CD14-positive monocyte (primary cell): ENCODE measurements at regions not wholly inside any gene's neighbourhood (a gene's known extent, or its start where the extent isn't known, plus 50 kb on each side); places are given as distances from the start of the nearest gene placed in this dataset.

Experiments
- DNase-seq, 3 donors: peaks; one replicate each; pipeline ENCODE4 v3.0.0-alpha.2; 2011 to 2022
- H2AFZ ChIP-seq: 2 replicates; pipeline ENCODE4 v1.6.0; 2012; ENCODE audit warnings: mild to moderate bottlenecking, low read depth, low read length, inconsistent platforms; ENCODE audit not compliant: insufficient read depth, poor library complexity, severe bottlenecking
- H3K27ac ChIP-seq, 2 donors: 1 replicate in 1 of 2; 2 replicates in 1 of 2; pipeline ENCODE4 v1.5.1; 2012 to 2013; ENCODE audit warnings: low read length in 2 of 2, control low read depth in 1 of 2, inconsistent platforms in 1 of 2, low read depth in 1 of 2, mild to moderate bottlenecking in 1 of 2
- H3K27me3 ChIP-seq, 2 donors: one replicate each; pipeline versions ENCODE4 v1.6.0 to v1.6.1; 2011 to 2013; ENCODE audit warnings: low read length in 2 of 2; ENCODE audit not compliant: control insufficient read depth in 2 of 2, insufficient read depth in 2 of 2
- H3K36me3 ChIP-seq, 2 donors: replicated peaks in 1 of 2; 1 replicate in 1 of 2; 2 replicates in 1 of 2; pipeline versions ENCODE4 v1.5.1 to v1.6.1; 2012 to 2013; ENCODE audit warnings: low read length in 2 of 2, control low read depth in 1 of 2, inconsistent platforms in 1 of 2, mild to moderate bottlenecking in 1 of 2; ENCODE audit not compliant: insufficient read depth in 2 of 2, control insufficient read depth in 1 of 2
- H3K4me1 ChIP-seq, 2 donors: 1 replicate in 1 of 2; 2 replicates in 1 of 2; pipeline versions ENCODE4 v1.5.1 to v1.6.1; 2012 to 2013; ENCODE audit warnings: low read length in 2 of 2, control low read depth in 1 of 2, inconsistent platforms in 1 of 2, mild to moderate bottlenecking in 1 of 2, moderate library complexity in 1 of 2; ENCODE audit not compliant: insufficient read depth in 2 of 2, control insufficient read depth in 1 of 2
- H3K4me2 ChIP-seq: replicated peaks from 2 replicates; pipeline ENCODE3; 2012; ENCODE audit warnings: low read length, moderate library complexity, mild to moderate bottlenecking; ENCODE audit not compliant: poor library complexity, severe bottlenecking; ENCODE audit errors: extremely low read depth
- H3K4me3 ChIP-seq, 3 experiments: fragments of 200-600 bp in 1 of 3; sonication (generic) in 1 of 3; replicated peaks in 1 of 3; 1 replicate in 2 of 3; 2 replicates in 1 of 3; pipeline ENCODE4 v1.5.1; 2011 to 2013; ENCODE audit warnings: low read length in 3 of 3, mild to moderate bottlenecking in 3 of 3, control low read depth in 2 of 3, low read depth in 2 of 3, inconsistent platforms in 1 of 3, moderate library complexity in 1 of 3
- H3K79me2 ChIP-seq: 2 replicates; pipeline ENCODE4 v1.6.0; 2012; ENCODE audit warnings: mild to moderate bottlenecking, control low read depth, inconsistent platforms, low read length, moderate library complexity; ENCODE audit not compliant: insufficient read depth
- H3K9ac ChIP-seq: 2 replicates; pipeline ENCODE4 v1.6.0; 2017; ENCODE audit warnings: low read length, mild to moderate bottlenecking; ENCODE audit not compliant: insufficient read depth, poor library complexity, severe bottlenecking
- H3K9me3 ChIP-seq, 2 donors: replicated peaks in 1 of 2; 1 replicate in 1 of 2; 2 replicates in 1 of 2; pipeline versions ENCODE4 v1.5.1 to v1.6.1; 2012 to 2013; ENCODE audit warnings: low read length in 2 of 2, control low read depth in 1 of 2; ENCODE audit not compliant: control insufficient read depth in 1 of 2, insufficient read depth in 1 of 2
- H4K20me1 ChIP-seq: 2 replicates; pipeline ENCODE4 v1.6.0; 2012; ENCODE audit warnings: mild to moderate bottlenecking, low read length, control low read depth, moderate library complexity; ENCODE audit not compliant: insufficient read depth
- H3K27ac Mint-ChIP-seq, 7 donors: one replicate each; pipeline ENCODE4 v1.8.0; 2020; ENCODE audit warnings: mild to moderate bottlenecking in 7 of 7, mixed read lengths in 7 of 7, moderate library complexity in 6 of 7, inconsistent platforms in 2 of 7
- H3K27me3 Mint-ChIP-seq, 3 donors: one replicate each; pipeline ENCODE4 v1.8.0; 2021 to 2022; ENCODE audit warnings: low read depth in 3 of 3, mild to moderate bottlenecking in 3 of 3, mixed read lengths in 3 of 3, moderate library complexity in 3 of 3, inconsistent platforms in 1 of 3
- H3K36me3 Mint-ChIP-seq, 2 donors: one replicate each; pipeline ENCODE4 v1.8.0; 2020; ENCODE audit warnings: mixed read lengths in 2 of 2, inconsistent platforms in 1 of 2, mild to moderate bottlenecking in 1 of 2
- H3K4me1 Mint-ChIP-seq: one replicate; pipeline ENCODE4 v1.8.0; 2020; ENCODE audit warnings: mild to moderate bottlenecking, mixed read lengths
- H3K4me3 Mint-ChIP-seq, 2 donors: one replicate each; pipeline ENCODE4 v1.8.0; 2020; ENCODE audit warnings: mild to moderate bottlenecking in 2 of 2, mixed read lengths in 2 of 2, moderate library complexity in 1 of 2
- H3K9me3 Mint-ChIP-seq, 7 donors: one replicate each; pipeline ENCODE4 v1.8.0; 2020 to 2022; ENCODE audit warnings: mixed read lengths in 7 of 7, mild to moderate bottlenecking in 6 of 7, moderate library complexity in 6 of 7, inconsistent platforms in 2 of 7
- CTCF ChIP-seq: fragments of 200-600 bp; IDR thresholded peaks from one replicate; pipeline ENCODE4 v1.8.0; 2022; ENCODE audit warnings: antibody characterized with exemption, mild to moderate bottlenecking
- WGBS: methylation state at CpG from one replicate; pipeline ENCODE4 v1.1.5; 2013; ENCODE audit warnings: missing lambda C conversion rate; ENCODE audit not compliant: insufficient coverage; 5-methylcytosine and 5-hydroxymethylcytosine counted together
- intact Hi-C, 2 donors: fragments of 100-400 bp; cut with micrococcal nuclease; formaldehyde crosslinking; loops; one replicate each; pipeline versions ENCODE4 v1.15.0 to v1.15.1; 2023

DNA sequence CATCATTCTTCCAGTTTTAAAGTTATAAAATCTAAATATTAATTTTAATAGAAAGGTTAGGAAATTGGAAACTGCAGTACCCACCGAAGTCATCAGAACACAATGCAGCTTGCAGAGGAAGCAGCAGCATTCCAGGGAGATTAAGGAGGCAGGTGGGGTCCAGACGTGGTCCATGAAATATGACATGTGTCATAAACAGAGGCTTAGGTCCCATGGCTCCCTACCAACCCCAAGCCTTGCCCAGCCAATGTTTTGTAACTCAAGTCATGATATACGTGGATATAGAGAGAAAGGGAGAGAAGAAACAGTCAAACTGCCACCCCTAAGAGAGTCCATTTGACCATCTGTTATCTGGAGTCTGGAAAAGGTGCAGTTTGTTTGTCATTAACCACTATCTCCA, 670.0 kb downstream of the TOX3 start:
- no peaks in the 10 kb centered on the region for H3K36me3 Mint-ChIP-seq
- DNase-seq = no peak
- peaks cover 0 to 1% (median 1%) of the 10 kb centered on the region in 3 donors for H3K27me3 Mint-ChIP-seq
- intact Hi-C loops = loop anchor here in 1 of 2 donors (10.0 kb wide), 1 partner anchor 58 kb away; no protein-coding TSS in a partner anchor
- no peaks in the 10 kb centered on the region for H3K27me3 ChIP-seq
- no peaks in the 10 kb centered on the region for H3K4me1 ChIP-seq
- no peaks in the 10 kb centered on the region for H3K79me2 ChIP-seq
- no peak overlapping the region for H3K27ac Mint-ChIP-seq
- no peak overlapping the region for H3K4me2 ChIP-seq
- no peaks in the 10 kb centered on the region for H3K4me1 Mint-ChIP-seq
- peaks cover 0 to 9% of the 10 kb centered on the region in 2 donors for H3K9me3 ChIP-seq
- peaks cover 0 to 9% (median 1%) of the 10 kb centered on the region in 7 donors for H3K9me3 Mint-ChIP-seq
- no peak overlapping the region for H3K9ac ChIP-seq
- H2AFZ ChIP-seq = no peak overlapping the region
- H3K4me3 ChIP-seq = no peak overlapping the region
- no peak overlapping the region for H3K27ac ChIP-seq
- H4K20me1 ChIP-seq = no peaks in the 10 kb centered on the region
- 71% methylated on average over 1 of the region's 3 CpGs for WGBS
- H3K36me3 ChIP-seq = no peaks in the 10 kb centered on the region
- no peak overlapping the region for H3K4me3 Mint-ChIP-seq
- TF ChIP-seq CTCF = no peak

GRCh38 chr16:51876601-51876875, 670.4 kb downstream of the TOX3 start:
- TF ChIP-seq CTCF = no peak
- H3K4me3 ChIP-seq = no peak overlapping the region
- H3K79me2 ChIP-seq = no peaks in the 10 kb centered on the region
- no peak overlapping the region for H3K4me2 ChIP-seq
- intact Hi-C loops = loop anchor here in 1 of 2 donors (10.0 kb wide), 1 partner anchor 58 kb away; no protein-coding TSS in a partner anchor
- no peaks in the 10 kb centered on the region for H4K20me1 ChIP-seq
- Mint-ChIP-seq H3K4me3 (no peak overlapping the region), H3K27me3 (peaks cover 0 to 1% (median 1%) of the 10 kb centered on the region in 3 donors), H3K27ac (no peak overlapping the region), H3K36me3 (no peaks in the 10 kb centered on the region), H3K9me3 (peaks cover 0 to 9% (median 1%) of the 10 kb centered on the region in 7 donors), H3K4me1 (no peaks in the 10 kb centered on the region)
- H3K9ac ChIP-seq = no peak overlapping the region
- no peak for DNase-seq
- H3K36me3 ChIP-seq = no peaks in the 10 kb centered on the region
- peaks cover 0 to 9% of the 10 kb centered on the region in 2 donors for H3K9me3 ChIP-seq
- no CpG with 5 or more reads among the region's 3 CpGs for WGBS
- H3K4me1 ChIP-seq = no peaks in the 10 kb centered on the region
- H3K27ac ChIP-seq = no peak overlapping the region
- H2AFZ ChIP-seq = no peak overlapping the region
- H3K27me3 ChIP-seq = no peaks in the 10 kb centered on the region
